Inflammatory macrophage treated with lipopolysaccharide for 4 hours (primary cell): ENCODE measurements at regions not wholly inside any gene's neighbourhood (a gene's known extent, or its start where the extent isn't known, plus 50 kb on each side); places are given as distances from the start of the nearest gene placed in this dataset.
A peak's percentile ranks its signal among the peaks of the same experiment; 100 is the strongest.
"Not testable (repeated sequence)": the region's sequence is repeated elsewhere in the genome, so short reads cannot be mapped to it uniquely, and the experiment has no call there.

ENCODE experiments used
- DNase-seq: peaks from one replicate; pipeline ENCODE4 v3.0.0-alpha.2; 2020

DNA sequence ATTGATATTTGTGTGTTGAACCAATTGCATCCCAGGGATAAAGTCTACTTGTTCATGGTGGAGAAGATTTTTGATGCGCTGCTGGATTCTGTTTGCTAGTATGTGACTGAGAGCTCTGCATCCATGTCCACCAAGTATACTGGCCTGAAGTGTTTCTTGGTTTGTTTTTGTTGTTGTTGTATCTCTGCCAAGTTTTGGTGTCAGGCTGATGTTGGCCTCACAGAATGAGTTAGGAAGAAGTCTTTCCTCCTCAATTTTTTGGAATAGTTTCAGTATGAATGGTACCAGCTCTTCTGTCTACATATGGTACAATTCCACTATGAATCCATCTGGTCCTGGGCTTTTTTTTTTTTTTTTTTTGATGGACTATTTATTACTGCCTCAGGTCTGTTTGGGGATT is 50.9 kb upstream of the OSTN start:
- no peak for DNase-seq

DNA sequence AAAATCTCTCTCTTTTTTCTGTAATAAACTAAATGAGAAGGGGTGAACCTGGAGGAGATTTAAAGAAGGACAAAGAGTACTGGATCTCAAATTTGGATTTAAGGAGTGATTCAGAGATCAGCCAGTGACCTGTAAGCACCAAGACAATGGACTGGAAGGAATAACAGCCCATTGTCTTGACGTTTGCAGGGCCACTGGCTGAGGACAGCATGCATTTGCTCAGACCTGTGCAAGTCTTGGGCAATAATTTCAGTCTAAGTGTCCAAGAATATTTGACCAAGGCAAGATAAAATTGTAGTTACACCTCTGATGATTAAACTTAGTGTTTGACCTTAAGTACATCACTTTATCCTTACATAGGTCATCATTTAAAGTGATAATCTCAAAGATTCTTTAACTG is 55.8 kb upstream of the OSTN start:
- DNase-seq, result no peak

DNA sequence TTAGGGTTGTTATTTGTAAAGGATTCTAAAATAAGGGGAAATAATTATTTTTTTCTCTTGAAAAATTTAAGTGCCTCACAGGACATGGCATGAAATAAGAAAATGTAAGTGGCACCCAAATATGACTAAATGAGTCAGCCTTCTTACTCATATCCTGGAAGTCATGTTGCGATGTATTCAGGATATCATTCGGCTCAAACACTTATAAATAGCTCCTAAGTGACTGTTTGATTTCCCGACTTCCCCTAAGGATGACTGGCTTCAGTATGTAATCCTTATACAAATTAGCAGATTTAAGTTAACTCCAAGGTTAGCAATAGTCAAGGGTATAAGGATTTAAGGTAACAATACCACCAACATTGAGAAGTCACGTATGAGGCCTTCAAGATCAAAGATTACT is 57.3 kb upstream of the OSTN start:
- peak; percentile 54 for DNase-seq

DNA sequence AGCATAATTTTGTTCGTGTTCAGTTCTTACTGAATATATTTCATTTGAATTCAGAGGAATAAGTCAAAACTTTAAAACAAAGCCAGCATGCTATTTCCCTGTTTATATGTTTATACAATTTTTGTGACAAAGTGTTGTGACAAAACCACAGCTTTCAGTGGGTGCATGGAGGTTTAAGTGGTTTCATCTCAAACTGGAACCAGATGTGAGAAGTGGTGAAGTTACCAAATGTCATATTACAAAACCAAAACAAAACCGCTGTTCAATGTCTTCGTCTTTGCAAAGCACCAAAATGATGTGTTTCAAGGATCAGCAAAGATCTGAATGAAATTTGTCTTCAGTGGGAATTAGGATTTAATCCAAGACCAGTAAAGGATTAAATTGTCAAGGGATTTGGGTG is 59.3 kb upstream of the OSTN start:
- DNase-seq, result peak; percentile 50

DNA sequence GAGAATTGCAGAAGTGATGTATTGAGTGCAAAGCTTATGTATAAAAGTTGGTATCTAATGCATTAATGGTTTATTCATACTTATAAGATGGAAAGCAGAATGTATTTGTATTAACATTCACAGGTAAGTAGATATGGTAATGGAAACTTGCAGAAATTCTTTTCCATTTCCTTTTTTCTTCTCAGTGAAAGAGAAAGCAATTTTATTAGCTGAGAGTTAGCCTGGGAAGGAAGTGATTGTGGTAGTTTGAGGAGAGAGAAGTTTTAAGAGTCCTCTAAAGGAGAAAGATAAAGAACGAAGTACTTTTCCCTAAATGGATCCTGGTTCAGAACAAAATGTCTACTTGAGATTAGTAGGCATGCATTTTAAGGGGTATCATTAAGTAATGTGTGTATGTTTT is 60.1 kb upstream of the OSTN start:
- peak; percentile 16 for DNase-seq

DNA sequence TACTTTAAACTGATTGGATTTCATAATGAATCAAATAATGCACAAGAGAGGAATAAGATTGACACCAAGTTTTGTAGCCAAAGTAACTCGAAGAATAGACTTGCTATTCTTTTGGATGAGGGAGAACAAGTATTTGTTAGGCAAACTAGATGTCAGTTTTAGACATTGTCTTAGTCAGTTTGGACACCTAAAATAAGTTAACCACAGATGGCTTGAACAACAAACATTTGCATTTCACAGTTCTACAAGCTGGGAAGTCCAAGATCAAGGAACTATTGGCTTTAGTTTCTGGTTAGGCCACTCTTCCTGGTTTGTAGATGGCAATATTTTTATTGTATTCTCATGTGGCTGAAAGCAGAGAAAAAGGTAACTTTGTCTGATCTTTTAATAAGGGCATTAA is 61.3 kb upstream of the OSTN start:
- no peak for DNase-seq

DNA sequence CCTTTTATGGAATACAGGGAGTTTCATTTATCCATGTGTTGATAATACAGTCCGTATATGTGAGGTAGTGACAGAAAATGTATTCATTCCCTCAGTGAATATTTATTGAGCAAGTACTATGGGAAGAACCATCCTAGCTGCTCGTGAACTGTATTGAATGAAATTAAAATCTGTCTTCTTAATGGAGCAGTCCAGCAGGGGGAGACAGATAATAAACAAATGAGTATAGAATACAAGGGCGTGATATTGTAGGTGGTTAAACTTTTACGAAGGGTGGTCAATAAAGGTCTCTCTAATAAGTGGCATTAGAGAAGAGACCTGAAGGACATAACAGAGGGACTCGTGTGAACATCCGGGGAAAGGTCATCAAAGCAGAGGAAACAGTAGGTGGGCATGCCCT is 62.7 kb upstream of the OSTN start:
- DNase-seq, result peak; percentile 13

DNA sequence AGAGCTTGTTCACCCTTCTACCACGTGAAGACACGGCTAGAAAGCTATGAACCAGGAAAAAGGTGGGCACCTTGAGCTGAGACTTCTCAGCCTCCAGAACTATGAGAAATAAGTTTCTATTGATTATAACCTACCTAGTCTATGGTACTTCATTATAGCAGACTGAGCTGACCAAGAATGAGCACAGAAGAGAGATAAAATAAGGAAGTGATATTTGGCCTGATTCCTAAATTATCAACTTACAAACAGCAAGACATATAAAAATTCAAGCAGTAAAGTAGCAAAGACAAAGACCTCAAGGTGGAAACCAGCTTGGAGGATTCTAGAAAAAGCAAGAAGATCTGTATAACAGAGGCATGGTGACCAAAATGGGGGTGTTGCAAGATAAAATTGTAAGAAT is 63.9 kb upstream of the OSTN start:
- no peak for DNase-seq

DNA sequence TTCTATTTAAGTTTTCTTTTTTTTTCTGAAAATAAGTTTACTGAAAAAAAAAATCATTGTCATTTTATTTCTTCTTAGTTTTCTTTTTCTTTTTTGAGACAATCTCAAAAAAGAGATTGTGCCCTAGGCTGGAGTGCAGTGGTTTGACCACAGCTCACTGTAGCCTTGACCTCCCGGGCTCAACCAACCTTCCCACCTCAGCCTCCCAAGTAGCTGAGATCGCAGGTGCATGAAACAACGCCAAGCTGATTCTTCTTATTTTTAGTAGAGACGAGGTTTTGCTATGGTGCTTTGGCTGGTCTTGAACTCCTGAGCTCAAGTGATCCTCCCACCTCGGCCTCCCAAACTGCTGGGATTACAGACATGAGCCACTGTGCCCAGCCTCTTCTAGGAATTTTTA is 65.7 kb upstream of the OSTN start:
- no peak for DNase-seq

DNA sequence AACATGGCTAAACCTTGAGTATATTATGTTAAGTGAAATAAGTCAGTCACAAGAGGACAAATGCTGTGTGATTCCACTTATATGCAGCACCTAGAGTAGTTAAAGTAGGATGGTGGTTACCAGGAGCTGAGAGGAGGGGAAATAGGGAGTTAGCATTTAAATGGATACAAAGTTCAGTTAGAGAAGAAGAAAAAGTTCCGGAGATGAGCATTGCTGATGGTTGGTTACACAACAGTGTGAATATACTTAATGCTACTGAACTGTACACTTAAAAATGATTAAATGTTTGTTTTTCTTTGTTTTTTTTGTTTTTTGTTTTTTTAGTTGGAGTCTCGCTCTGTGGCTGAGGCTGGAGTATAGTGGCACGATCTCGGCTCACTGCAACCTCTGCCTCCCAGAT is 67.7 kb upstream of the OSTN start:
- DNase-seq, result no peak

DNA sequence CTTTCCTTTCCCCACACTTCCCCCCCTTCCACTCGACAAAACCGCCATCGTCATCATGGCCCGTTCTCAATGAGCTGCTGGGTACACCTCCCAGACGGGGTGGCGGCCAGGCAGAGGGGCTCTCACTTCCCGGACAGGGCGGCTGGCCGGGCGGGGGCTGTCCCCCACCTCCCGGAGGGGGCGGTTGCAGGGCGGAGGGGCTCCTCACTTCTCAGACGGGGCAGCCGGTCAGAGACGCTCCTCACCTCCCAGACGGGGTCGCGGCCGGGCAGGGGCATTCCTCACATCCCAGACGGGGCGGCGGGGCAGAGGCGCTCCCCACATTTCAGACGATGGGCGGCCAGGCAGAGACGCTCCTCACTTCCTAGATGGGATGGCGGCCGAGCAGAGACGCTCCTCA is 74.2 kb upstream of the OSTN start:
- DNase-seq, result not testable (repeated sequence)

DNA sequence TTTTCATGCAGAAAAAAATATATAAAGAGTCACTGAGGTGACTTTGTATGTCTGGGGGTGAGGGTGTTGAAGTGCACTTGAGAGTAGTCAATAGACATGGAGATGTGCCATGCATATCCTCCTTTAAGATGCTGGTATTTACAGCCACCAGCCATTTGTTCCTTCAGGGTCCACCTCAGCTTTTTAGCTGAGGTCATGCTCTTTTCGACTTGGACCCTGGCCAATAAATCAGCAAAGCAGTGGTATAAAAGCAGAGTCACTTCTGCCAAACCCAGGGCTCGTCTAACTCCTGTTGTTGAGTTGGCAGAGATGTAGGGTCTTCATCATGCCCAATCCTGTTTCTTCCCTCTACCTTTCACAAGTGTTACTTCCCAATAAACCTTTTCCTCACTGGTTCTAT is 75.1 kb upstream of the OSTN start:
- DNase-seq, result no peak

DNA sequence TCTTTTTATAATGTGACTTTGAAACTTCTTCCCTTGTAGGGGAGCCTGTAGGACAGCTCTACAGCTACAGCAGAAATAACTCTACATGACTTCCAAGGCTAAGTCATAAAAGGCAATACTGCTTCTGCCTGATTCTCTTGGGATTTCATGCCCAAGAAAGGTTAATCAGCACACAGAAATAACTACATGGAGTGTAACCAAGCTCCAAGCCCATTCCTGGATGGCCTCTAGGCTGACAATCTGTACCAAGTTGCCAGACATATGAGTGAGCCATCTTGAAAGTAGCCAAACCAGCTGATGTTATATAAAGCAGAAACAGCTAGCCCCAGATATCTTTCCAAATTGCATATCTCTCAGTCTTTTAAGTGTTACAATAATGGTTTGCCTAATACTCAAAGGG is 75.8 kb upstream of the OSTN start:
- DNase-seq, result no peak

DNA sequence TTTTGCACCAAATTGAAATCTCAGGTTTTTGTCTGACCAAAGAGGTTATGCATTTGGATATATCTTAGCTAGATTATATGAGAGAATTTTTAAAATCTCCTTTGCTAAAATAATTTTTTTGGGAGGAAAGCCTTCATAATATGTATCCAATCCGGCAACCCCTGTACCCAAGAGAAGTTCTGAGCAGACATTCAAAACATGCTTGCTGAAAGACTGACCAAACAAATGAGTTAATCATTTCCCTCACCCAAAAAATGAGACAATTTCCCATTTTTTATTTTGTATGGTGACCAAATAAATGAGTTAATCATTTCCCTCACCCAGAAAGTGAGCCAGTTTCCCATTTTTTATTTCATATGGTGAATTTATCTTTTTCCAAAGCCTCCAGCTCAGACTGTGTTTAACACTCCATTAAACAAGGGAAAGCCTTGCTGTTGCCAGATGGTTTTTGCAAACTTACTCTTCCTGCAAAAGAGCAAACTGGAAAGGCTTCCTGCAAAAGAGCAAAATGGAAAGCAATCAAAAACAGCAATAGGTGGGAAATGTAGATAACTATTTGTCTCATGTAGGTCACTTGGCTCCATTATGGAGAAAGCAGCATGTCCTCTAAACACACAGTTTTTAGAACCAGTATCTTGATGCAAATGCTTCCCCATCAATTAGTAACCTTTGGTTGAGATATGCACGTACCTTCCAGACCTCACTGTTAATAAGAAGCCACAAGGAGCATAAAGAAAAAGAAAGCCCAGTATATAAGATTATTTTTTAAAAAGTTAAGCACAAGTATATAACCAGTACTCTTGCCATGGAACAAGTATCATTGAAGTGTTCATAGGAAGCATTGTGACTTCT is 78.4 kb upstream of the OSTN start:
- DNase-seq, result no peak

DNA sequence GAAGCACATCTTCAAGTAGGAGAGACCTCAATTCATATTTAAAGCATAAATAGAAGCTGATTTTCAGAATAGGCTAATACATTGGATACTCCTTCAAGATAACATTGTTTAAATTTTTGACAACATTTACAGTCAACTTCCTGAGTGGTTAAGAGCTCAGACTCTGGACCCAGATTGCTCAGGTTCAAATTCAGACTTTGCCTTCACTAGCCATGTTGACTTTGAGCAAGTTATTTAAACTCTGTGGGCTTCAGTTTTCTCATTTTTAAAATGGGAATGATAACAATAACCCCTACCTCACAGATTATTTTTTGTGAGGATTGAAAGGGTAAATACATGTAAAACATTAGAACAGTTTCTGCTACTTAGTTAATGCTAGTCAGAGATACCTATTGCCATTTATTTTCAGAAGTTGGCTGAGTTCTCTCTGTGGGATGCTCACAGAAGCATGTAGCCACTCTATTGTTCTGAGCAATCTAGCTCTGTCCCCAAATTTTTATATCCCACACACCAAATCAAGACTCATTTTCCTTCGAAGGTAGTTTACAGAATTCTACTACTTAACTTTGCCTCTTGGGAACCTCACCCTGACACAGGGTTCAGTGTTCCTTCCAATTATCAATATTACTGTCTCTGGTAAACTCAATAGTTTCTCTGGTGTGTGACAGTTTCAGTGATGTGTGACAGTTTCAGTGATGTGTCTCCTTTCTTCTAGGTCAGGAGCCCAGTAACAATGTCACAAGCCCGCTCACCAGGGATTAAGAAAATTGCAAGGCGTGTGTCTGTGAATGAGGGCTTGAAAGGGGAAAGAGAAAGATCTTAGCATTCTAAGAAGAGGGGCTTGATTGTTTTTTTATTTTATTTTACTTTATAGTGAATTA is 79.4 kb upstream of the OSTN start:
- no peak for DNase-seq

DNA sequence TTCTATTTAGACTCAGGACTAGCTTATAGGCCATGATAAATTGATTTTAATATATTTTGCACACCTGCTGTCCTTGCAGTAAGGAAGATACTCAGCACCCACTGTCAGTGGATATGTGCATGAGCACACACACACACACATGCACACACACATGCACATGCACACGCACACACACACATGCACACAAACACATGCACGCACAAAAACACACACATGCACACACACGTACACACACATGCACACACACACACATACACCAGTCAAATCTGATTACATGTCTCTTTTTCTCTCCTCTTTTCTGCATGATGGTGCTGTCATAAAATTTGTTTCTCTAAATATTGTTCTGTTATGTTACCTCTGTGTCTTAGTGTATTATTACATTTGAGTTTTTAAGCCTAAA is 87.3 kb upstream of the OSTN start:
- DNase-seq, result no peak

DNA sequence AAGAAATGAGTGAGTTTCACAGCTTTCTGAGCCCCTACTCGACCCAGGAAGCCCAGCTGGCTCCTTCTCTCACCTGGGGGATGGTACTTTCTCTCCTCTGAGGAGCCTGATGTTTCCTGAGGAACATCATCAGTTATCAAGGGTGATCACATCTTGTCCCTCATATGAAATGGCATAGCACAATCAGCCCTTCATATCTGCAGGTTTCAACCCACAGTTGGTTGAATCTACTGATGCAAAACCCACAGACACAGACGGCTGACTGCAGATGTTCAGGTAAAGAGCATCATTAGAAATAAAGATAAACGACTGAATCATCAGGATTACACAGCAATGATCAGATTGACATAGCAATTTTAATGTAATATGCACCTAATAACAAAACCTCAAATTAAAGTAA is 93.6 kb upstream of the OSTN start:
- no peak for DNase-seq

DNA sequence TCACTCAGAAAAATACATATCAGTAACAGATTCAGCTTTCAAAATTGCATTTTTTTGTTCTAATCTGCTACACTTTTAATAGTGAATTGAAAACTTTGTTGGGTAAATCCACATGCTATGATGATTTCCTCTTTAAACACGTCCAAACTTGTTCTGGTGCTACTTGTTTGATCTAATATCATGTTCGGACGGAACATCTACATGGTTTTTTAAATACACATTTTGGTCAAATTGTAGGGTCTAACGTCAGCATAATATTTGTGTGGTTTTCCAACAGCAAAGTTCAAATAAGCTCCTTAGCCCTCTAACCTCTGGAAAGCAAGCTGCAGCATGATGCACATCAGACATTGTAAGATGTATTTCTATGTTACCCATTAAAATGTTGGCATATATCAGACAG is 98.5 kb upstream of the OSTN start:
- DNase-seq, result no peak

DNA sequence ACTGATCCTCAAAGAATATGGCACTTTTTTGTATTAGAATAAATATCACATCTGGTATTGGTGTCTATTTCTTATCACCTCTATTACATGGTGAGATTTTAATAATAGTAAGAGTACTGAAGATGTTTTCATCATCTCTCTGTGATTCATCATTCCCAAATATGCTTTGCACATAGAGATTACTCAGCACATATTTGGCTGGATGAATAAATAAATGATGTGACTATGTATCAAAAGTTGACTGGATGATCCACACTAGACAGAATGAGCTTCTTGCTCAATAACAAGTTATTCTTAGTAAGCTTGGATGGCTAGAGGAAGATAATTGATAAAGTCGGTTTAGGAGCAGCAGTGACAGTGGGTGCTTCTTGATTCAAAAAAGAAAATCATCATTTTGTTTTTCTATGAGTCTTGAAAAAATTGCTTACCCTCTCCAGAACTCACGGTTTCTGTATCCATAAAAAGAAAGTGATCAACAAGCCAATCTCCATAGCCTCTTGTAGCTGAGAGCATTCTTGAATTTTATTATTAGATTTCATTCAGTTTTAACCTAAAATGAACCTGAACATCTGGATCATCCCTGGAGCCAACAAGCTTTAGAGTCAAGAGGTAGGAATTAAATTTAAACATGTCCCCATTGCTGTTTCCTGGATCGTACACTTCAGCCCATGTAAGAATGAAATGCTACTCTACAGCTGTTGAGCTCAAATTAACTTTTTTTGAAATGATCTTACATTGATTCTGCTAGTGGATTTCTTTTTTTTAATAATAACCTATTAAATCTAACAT is 104.8 kb upstream of the OSTN start:
- no peak for DNase-seq

DNA sequence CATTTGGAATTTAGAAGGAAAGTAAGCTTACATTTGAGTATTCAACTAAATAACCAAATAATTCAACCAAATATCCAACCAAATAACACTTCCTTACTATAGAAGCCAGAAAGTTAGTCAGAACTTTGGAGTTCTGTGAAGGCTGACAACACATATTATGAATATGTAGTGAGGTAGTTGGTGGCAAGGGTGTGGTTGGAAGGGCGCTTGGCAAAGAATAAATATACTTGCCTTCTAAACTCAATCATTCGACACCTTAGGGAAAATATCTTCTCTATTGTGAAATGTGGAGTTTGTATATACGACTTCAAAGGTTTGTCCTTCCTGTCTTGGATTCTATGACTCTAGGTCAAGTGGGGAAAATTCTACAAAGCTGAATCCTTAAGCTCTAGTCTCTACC is 111.7 kb upstream of the OSTN start:
- DNase-seq, result no peak

DNA sequence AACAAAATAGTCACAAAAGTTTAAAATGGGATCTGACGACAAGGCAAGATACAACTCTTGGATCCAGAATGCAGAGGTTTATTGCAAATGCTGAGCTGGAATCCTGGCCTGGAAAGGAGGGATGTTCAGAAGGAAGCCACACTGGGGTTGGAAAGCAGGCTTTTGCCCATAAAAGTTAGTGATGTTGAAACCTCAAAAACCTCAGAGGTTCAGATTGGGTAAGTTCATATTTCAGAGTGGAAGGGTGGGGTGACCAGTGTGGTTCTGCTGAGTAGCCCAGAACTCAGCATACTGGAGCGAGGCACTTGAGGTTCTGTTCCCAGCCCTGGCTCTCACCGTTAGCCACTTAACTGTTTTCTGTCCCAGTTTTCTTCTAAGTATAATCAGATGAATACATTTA is 114.0 kb upstream of the OSTN start:
- no peak for DNase-seq

DNA sequence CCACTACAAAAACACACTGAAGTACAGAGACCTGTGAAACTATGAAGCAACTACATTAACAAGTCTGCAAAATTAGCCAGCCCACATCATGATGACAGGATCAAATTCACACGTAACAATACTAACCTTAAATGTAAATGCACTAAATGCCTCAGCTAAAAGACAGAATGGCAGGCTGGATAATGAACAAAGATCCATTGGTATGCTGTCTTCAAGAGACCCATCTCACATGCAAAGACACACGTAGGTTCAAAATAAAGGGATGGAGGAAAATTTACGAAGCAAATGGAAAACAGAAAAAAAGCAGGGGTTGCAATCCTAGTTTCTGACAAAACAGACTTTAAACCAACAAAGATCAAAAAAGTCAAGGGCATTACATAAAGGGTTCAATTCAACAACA is 120.1 kb upstream of the OSTN start:
- DNase-seq, result not testable (repeated sequence)

DNA sequence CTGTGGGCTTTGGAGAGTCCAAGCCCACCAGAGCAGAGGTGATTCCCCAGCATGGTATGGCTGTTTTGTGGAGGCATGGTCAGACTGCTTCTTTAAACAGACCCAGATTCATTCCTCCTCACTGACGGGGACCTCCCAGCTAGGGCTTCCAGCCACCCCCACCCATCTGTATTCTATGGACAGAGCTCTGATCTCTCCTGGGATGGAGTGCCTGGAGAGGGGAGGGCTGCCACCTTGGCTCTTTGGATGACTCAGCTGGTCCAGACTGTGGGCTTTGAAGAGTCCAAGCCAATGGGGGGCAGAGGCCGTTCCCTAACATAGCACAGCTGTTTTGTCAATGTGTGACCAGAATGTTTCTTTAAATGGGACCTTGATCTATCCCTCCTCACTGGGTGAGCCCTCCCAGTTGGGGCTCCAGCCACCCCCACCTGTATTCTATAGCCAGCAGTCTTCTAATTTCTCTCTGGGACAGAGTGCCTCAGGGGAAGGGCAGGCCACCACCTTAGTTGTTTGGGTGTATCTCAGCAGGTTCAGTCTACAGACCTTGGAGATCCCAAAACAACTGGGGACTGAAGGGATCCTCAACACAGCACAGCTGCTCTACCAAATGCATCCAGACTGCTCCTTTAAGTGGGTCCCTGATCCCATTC is 122.0 kb upstream of the OSTN start:
- DNase-seq, result no peak
